SH-SY5Y (cell line): ENCODE measurements at regions not wholly inside any gene's neighbourhood (a gene's known extent, or its start where the extent isn't known, plus 50 kb on each side); places are given as distances from the start of the nearest gene placed in this dataset.

Experiments used
- GATA2 ChIP-seq: IDR thresholded peaks from 2 replicates; pipeline ENCODE4 v1.6.1; 2011; ENCODE audit warnings: mild to moderate bottlenecking, low read depth, low read length
- GATA3 ChIP-seq: IDR thresholded peaks from 2 replicates; pipeline ENCODE4 v1.6.1; 2011; ENCODE audit warnings: low read depth, mild to moderate bottlenecking, low read length, moderate library complexity

DNA sequence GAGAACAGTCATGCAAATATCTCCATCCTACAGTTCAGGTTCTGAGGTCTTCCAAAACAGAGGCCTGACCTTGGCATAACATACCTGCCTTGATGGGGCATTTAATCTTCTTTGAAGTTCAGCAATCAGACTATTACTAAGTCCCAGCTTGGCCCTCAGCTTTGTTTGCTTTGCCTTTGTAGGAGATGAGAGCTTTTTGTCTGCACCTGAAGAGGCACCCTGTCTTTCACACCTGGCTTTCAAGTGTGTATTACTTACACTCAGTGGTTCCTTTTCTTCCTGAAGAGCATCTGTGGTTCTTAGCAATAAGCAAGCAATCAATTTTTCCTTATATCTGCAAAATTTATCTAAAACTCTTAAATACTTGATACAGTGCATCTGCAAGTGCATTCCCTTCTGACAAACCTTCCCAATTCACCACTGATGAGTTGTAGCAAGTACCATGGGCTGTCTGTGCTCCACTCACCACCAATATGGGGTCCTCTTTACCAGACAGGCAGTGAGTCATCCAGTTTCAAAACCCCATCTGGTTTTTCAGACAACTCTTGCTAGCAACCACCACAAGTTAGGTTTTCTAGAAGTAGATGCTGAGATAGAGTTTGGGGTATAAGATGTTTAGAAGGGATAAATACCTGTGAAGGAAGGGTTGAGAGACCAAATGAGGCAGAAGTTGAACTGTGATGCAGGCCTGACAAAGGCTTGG lies 100.2 kb downstream of the HINT1 start:
- TF ChIP-seq GATA3 (no peak), GATA2 (no peak)
